ENCODE measurements at regions not wholly inside any gene's neighbourhood (a gene's known extent, or its start where the extent isn't known, plus 50 kb on each side); places are given as distances from the start of the nearest gene placed in this dataset.
"Not testable (repeated sequence)": the region's sequence is repeated elsewhere in the genome, so short reads cannot be mapped to it uniquely, and the experiment has no call there.

DNA sequence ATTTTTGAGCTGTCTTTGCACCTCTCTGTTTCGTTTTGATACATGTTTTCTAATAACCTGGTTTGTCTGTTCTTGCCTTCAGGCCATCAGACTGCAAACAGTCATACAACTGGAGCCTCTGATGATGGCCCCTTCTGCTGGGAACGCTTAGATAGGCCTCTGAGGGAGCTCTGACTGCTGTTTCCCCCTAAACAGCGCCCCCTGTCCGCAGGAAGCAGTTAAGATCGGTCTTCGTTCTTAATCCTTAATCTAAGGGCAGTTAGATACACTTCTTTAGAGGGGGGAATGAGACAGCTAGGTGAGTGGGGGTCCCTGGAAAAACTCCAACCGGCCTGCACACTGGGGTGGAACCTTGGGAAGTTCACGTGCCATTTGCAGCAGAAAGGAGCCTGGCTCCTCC is 1338.8 kb upstream of the SEL1L start:
- DNase-seq (ENCODE audit: extremely low read depth, low read depth, low spot score), result no peak

DNA sequence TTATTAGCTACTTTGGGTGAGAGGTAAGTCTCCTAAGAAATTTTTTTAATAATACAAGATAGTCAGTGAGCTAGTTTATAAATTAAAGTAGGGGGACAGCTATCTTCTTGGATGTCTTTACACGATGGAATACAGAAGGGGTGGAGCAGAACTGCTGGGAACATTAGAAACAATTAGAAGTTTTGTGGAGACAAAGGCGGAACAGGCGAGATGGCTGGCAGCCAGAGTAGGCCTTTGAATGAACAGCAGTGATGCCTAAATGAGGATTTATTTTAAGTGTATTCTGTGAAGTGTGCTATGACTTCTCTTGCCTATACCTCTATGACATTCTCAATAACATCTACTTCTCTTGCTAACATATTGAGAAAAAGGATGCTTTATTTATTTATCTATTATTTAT is 1345.3 kb upstream of the SEL1L start:
- no peak for DNase-seq (ENCODE audit: extremely low read depth, low read depth, low spot score)

DNA sequence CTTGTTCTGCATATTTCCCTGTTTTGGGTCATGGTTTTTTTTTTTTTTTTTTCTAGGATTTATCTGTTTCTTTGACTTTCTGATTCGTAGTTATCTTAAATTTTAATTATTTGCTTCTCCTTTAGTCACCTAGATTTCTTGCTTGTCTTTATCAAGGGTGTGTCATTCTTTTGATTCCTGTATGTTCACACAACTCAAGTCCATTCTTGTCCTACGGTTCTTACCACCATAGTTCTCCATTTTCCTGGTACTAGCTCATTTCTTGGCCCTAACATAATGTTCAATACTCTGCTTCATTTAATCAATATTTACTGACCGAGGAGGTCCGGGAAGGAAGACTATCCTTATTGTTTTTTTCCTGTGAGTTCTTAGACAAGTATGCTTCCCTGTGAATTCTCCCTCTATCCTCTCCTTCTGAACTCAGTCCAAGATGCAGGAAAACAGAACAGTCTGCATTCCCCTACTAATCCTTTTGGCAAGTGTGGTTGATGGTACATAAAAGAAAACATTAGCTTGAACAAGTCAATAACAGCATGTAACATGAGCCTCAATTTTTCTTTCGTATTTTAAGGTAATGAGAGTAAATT is 1346.4 kb upstream of the SEL1L start:
- no peak for DNase-seq (ENCODE audit: extremely low read depth, low read depth, low spot score)

DNA sequence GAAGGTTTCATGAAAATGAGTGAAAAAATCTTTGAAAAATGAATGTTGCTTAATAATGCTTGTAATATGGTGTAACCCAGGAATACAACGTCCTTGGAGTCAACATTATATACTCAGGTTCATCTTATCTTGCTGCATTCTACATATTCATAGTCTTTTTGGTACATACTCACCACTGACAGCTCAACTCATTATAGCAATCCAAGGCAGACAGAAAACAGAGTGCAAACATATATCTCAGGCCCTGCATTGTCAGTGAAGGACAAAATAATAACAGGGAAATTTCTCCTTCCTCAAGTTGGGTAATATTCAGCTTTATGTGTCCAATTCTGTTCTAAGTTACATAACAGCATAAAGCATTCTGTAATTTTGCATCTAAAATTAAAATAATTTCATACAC is 1353.0 kb upstream of the SEL1L start:
- DNase-seq (ENCODE audit: extremely low read depth, low read depth, low spot score), result no peak

DNA sequence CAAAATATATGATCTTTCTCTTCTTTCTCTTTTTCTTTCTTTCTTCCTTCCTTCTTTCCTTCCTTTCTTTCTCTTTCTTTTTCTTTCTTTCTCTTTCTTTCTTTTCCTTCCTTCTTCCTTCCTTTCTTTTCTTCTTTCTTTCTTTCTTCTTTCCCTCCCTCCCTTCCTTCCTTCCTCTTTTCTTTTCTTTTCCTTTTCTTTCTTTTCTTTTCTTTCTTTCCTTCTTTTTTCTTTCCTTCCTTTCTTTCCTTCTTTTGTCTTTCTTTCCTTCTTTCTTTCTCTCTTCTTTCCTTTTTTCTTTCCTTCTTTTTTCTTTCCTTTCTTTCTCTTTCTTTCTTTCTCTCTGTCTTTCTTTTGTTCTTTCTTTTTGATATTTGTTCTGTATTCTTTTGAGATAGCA is 1356.0 kb upstream of the SEL1L start:
- DNase-seq (ENCODE audit: extremely low read depth, low read depth, low spot score), result no peak

DNA sequence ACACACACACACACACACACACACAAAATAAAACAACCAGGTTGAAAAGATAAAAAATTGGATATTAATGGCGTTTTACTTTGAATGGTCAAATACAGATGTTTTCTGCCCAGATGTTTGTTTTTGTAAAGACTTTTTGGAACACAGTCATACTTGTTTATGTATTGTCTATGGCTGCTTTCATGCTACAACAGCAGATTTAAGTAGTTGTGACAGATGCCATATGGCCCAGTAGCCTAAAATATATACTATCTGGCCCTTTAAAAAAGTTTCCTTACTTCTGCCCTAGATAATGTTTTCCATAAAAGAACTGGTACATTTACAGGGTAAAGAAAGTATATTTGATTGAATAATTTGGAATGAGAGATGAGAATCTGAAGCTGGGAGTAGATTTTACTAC is 1362.8 kb upstream of the SEL1L start:
- DNase-seq (ENCODE audit: extremely low read depth, low read depth, low spot score), result no peak

DNA sequence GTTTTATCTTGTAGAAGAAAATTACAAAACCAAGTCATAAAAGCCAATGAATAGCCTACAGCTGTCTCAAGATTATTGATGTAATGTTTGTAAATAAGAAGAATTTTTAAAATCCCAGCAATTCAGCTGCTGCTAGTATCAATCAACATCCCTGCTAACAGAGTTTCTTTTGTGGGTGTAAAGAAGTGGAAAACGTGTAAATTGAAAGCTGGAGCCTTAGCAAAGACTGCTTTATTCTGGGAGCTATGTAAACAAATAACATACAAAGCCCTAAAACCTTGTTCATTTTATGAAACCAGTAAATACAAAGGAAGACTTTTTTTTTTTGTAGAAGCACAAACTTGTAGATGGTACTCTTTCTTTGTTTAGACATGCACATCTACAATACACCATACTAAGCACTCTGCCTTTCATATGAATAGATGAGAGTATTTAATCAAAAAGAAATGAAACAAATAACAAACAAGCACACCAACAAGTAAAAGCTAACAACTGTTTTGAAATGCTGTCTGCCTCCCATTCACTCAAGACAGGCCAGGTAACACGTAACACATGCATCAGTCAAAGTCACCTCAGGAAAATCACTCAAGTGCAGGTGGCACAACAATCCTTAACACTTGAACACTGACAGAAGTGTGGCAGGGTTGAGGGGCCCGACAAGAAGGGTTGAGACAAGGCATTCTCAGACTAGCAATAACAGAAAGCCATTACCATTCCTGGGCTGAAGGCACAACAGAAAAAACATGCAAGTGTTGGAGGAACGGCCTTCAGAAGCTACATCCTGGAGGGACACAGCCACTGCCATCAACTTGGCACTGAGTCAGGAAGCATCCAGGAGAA is 1364.0 kb upstream of the SEL1L start:
- DNase-seq (ENCODE audit: extremely low read depth, low read depth, low spot score), result no peak

DNA sequence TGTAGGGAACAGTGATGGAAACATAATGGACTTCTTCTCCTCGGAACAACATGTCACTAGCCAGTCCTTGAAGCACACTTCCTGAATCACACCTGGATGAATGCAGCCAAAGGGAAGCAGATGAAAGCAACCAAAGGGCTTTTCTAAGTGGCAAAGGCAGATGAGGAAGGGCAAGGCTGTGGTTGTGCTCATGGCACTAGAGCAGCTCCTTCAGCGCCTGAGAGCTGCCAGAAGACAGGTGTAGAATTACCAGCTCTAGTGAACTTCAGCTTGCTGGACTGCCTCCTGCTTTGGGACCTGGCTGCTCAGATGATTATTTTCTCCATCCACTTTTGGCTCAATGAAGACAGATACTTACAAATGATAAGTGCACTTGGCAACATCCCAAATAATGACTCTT is 1372.1 kb upstream of the SEL1L start:
- no peak for DNase-seq (ENCODE audit: extremely low read depth, low read depth, low spot score)

DNA sequence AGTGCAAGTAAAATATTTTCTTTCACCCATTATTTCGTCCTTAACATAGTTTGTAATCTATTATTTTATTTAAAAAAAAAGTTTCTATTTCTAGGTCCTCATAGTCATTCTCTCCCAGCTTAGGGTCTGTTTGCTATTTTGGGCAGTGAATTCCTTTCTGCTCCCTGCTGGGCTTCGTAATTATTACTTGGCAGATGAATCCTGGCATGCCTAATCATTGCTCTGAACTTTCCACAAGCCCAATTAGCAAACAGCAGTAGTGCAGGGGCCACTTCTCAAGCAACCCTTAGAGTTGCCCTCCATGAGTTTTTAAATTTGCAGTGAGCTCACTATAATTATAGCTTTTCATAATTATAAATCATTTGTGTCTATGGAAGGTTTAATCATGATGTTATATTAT is 1378.3 kb upstream of the SEL1L start:
- no peak for DNase-seq (ENCODE audit: extremely low read depth, low read depth, low spot score)

DNA sequence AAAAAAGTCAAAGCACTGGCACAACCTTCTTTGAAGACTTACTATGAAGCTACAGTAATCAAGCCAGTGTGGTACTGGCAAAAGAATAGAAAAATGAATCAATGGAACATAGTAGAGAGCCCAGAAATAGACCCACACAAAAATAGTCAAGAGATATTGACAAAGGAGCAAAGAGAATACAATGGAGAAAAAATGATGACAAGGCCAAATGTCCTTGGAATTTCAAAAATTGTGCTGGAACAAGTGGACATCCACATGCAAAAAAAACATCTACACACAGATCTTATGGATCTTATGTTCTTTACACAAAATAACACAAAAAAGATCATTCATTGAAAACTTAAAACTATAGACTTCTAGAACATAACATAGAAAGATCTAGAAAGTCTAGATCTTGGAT is 1379.7 kb upstream of the SEL1L start:
- no peak for DNase-seq (ENCODE audit: extremely low read depth, low read depth, low spot score)

DNA sequence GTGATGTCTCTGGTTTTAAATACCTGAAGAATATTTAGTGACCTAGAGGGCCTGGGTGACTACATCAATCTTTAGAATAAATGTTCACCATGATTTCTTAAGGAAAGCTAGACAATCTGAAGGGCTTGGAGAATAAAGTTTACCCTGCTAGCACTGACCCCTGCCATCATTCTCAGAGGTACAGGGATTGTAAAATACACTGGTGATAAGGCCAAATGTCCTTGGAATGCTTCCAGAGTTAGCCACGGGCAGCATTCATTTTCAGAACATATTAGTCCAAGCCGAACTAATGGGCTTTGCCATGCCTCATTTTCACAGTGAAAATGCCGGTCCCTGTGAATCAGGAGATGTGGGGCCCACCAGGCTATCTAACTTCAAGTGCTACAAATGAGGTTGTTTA is 1381.7 kb upstream of the SEL1L start:
- no peak for DNase-seq (ENCODE audit: extremely low read depth, low read depth, low spot score)

DNA sequence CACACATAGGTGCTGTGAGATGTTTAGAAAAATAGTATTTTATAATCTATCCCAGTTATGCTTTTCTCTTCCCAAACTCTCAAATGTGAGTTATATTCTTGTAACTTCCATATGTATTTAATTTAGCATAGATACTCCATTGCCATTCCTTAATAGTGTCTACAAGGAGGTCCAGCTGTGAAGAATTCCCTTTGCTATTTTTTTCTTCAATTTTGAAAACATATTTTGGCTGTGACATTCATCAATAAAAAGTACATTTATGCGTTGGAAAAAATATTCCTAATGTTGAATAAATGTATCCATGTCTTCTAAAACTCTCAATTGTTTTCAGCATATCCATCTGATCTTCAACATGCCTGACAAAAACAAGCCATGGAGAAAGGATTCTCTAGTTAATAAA is 1402.0 kb upstream of the SEL1L start:
- DNase-seq (ENCODE audit: extremely low read depth, low read depth, low spot score), result no peak

DNA sequence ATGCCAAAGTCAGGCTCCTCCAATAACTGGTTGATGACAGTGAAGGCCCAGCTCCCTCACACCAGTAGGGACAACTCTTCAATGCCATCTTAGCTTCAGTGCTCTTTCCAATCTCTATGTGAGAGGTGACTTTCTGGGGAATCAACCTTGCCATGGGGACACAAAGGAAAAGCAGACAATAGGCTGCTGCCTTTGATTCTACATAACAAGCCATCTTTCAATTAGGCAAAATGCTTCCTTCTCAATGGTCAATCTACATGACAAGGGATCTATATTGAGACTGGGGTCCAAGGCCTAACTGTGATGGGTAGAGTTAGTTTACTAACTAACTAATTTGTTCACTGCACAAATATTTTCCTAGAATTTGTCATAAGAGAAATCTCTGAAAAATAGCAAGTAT is 1417.5 kb upstream of the SEL1L start:
- no peak for DNase-seq (ENCODE audit: extremely low read depth, low read depth, low spot score)

DNA sequence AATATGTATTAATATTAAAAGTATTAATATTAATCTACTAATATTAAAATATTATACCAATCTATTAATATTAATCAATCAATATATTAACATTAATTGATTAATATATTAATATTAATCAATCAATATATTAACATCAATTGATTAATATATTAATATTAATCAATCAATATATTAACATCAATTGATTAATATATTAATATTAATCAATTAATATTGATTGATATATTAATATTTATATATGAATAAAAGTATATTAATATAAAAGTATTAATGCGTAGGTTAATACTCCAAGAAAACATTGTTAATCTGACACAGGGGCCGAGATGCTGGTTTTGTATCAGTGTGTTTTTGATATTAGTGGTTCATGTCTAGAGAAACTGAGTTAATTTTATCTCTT is 1430.1 kb upstream of the SEL1L start:
- DNase-seq (ENCODE audit: extremely low read depth, low read depth, low spot score), result no peak

DNA sequence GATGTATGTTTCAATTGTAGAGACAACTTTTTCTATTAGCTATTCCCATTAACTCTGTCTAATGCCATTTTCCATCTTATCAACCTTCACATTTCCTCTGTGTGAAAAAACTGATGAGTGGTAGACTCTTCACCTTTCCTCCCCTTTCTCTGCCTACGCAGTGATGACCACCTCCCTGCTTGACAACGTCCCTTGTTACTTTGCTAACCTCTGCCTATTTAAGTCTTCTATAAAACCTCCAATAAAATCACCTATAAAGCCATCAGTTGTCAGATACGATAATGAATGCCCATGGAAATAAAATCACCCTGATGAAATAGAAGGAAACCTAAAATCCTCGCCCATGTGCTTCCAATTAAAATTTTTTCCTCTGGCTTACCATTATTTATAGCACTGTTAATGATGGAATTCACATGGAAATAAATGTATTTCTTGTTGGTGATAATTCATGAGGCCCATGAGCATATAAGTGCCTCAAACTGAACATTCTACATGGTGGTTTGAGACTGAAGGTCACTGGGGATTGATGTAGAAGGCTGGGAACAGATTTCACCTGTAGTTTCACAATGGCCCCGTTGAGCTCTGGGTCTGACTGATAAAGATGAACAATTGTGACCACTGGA is 1454.0 kb upstream of the SEL1L start:
- no peak for DNase-seq (ENCODE audit: extremely low read depth, low read depth, low spot score)

DNA sequence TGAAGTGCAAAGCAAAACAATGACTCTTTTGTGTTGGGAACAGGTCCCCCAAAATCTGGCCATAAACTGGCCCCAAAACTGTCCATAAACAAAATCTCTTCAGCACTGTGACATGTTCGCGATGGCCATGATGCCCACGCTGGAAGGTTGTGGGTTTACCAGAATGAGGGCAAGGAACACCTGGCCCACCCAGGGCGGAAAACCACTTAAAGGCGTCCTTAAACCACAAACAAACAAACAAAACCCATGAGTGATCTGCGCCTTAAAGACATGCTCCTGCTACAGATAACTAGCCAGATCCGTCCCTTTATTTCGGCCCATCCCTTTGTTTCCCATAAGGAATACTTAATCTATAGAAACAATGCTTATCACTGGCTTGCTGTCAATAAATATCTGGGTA is 1460.9 kb upstream of the SEL1L start:
- not testable (repeated sequence) for DNase-seq (ENCODE audit: extremely low read depth, low read depth, low spot score)

DNA sequence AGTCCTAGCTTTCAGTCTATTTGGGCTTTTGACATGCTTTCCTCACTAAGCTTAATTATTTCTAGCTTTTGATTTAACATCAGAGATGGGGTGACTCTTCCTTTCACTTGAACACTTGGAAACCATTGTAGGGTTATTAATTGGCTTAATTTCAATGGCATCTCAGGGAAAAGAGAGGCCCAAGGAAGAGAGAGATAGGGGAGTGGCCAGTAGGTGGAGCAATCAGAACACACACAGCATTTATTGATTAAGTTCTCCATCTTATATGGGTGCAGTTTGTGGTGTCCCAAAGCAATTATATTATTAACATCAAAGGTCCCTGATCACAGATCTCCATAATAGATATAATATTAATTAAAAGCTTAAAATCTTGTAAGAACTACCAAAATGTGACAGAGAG is 1466.1 kb upstream of the SEL1L start:
- DNase-seq (ENCODE audit: extremely low read depth, low read depth, low spot score), result no peak

DNA sequence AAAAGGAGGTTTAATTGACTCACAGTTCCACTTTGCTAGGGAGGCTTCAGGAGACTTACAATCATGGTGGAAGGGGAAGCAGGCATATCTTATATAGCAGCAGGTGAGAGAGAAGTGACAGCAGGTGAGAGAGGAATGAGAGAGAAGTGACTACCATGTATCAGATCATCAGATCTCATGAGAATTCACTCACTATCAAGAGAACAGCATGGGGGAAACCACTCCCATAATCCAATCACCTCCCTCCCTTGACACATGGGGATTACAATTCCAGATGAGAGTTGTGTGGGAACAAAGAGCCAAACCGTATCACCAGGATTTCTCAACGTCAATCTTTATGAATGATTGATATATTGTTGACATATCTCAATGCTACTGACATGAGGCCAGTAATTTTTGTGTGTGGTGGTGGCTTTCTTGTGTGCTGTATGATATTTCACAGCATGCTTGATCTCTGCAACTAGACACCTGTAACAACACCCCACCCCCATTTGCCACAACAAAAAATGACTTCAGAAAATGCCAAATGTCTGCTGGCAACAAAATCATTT is 1470.9 kb upstream of the SEL1L start:
- DNase-seq (ENCODE audit: extremely low read depth, low read depth, low spot score), result no peak

DNA sequence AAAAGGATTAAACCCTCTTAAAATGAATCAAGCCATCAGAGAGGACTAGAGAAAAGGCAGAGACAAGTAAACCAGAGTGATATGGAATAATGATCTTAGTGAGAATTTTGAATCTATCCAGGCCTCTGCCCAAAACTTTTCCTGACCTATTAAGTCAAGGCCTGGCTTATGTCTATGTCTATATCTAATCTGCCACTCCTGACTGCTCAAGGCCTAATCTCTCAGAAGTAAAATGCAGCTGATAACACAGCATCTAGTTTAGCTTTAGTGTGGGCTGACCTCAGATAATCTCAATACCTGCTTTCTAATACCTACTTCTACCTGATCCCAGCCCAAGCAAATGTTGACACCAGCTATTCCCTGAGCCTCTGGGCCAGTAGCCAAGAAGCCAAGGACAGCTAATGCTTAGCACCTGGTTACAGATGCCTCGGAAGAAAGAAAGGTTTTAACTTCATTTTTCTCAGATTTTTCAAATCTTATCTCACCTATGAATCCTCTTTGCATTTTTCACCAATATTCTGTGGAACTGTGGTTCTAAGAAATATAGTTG is 1472.5 kb upstream of the SEL1L start:
- DNase-seq (ENCODE audit: extremely low read depth, low read depth, low spot score), result no peak

DNA sequence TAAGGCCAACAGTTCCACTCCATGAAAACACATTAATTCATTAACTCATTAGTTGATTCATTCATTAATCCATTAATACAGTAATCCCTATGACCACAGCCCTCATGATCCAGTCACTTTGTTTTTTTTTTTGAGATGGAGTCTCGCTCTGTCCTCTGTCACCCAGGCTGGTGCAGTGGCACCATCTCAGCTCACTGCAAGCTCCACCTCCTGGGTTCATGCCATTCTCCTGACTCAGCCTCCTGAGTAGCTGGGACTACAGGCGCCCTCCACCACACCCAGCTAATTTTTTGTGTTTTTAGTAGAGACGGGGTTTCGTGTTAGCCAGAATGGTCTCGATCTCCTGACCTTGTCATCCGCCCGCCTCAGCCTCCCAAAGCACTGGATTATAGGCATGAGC is 1473.4 kb upstream of the SEL1L start:
- not testable (repeated sequence) for DNase-seq (ENCODE audit: extremely low read depth, low read depth, low spot score)

DNA sequence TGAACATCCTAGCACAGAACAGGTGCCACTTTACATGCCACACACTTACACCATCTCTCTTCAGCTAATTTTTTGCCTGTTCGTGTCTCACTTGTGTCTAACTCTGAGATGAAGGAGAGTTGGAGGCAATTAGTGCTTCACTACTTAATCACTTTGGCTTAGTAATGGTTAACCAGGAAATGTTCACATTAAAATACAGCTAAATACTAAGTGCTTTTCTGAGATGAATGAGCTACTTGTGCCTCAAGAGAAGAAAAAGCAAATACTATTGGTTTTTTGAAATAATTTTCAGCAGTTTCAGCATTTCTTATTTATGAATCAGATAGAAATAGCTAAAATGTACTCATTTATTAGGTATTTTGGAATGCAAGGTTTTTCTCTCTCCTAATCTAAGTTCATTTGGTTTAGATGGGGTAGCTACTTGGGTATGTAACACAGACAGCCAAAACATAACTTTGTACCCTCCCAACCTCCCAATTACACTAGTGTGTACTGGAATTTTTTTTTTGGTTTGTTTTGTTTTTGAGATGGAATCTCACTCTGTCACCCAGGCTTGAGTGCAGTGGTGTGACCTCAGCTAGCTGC is 1474.1 kb upstream of the SEL1L start:
- no peak for DNase-seq (ENCODE audit: extremely low read depth, low read depth, low spot score)

Measured in glomerular endothelial cell (primary cell).